Tibial nerve (tissue), 4 donors: ENCODE measurements at regions not wholly inside any gene's neighbourhood (a gene's known extent, or its start where the extent isn't known, plus 50 kb on each side); places are given as distances from the start of the nearest gene placed in this dataset.

Source experiments
- DNase-seq, 2 donors: peaks; one replicate each; pipeline ENCODE4 v3.0.0-alpha.2; 2019; ENCODE audit warnings: low spot score in 2 of 2
- H3K27ac ChIP-seq, 4 donors: fragments of 200-600 bp; sonication (generic) in 3 of 4; one replicate each; pipeline ENCODE4 v1.5.1; 2017 to 2019; ENCODE audit warnings: mild to moderate bottlenecking in 1 of 4
- H3K27me3 ChIP-seq, 2 donors: fragments of 200-600 bp; sonication (generic) in 1 of 2; one replicate each; pipeline versions ENCODE4 v1.5.1 to v1.6.0; 2017 to 2019
- H3K36me3 ChIP-seq, 3 donors: fragments of 200-600 bp; sonication (generic); one replicate each; pipeline ENCODE4 v1.5.1; 2018 to 2019
- H3K4me1 ChIP-seq, 4 donors: fragments of 200-600 bp; sonication (generic) in 3 of 4; one replicate each; pipeline ENCODE4 v1.5.1; 2017 to 2019
- H3K4me3 ChIP-seq, 4 donors: fragments of 200-600 bp; sonication (generic) in 3 of 4; one replicate each; pipeline ENCODE4 v1.5.1; 2017 to 2019; ENCODE audit warnings: mild to moderate bottlenecking in 1 of 4, moderate library complexity in 1 of 4
- H3K9me3 ChIP-seq, 4 donors: fragments of 200-600 bp; sonication (generic) in 3 of 4; one replicate each; pipeline ENCODE4 v1.5.1; 2017 to 2019
- CTCF ChIP-seq, 5 experiments: fragments of 200-600 bp in 3 of 5; fragments of 450-650 bp in 2 of 5; sonication (generic) in 3 of 5; IDR thresholded peaks; one replicate each; pipeline ENCODE4 v1.5.1; 2016 to 2019; ENCODE audit warnings: antibody characterized with exemption in 5 of 5, mild to moderate bottlenecking in 3 of 5, moderate library complexity in 2 of 5
- EP300 ChIP-seq, 2 donors: sonication (generic); formaldehyde crosslinking; IDR thresholded peaks; one replicate each; pipeline ENCODE4 v1.6.1; 2017; ENCODE audit warnings: antibody characterized with exemption in 2 of 2, mild to moderate bottlenecking in 1 of 2
- POLR2A ChIP-seq, 2 donors: fragments of 450-650 bp; IDR thresholded peaks; one replicate each; pipeline ENCODE4 v1.6.1; 2017; ENCODE audit warnings: antibody characterized with exemption in 2 of 2, mild to moderate bottlenecking in 2 of 2, moderate library complexity in 2 of 2
- WGBS, 2 donors: methylation state at CpG; one replicate each; pipeline ENCODE4 v1.1.5; 2018; 5-methylcytosine and 5-hydroxymethylcytosine counted together

DNA sequence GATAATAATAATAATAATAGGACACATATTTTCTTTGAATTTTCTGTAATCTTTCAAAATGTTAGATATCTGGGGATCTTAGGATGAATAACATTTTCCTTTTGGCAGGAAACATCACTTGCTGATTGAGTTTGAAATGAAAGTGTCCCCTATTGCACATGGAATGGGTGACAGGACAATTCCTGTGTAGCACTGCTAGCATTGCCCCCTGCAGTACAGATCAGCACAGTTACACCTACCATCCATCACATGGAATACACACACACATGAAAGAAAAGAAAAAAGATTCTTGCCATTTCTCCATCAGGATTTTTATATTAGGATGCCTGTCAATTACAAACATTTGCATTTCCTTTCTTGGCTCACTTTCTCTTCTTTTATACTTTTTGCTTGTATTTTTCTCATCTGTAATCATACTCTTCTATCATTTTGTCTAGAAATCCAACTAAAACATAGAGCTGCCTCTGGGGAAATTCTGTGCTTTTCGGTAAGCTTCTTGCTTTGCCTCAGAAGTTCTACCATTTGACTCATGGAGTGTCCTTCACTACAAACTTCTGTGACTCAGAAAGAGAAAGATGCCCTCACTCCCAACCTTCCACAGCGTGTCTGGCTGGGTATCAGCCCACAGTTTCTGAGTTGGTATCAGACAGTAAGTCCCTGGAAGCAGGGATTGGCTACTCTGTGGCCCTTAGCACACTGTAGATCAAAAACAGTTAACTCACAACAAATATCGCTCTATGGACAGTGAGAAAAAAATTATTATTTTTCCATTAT, 641.2 kb downstream of the PTPRC start:
- Histone ChIP-seq H3K4me1 (no peaks in the 10 kb centered on the region), H3K9me3 (no peaks in the 10 kb centered on the region), H3K27ac (no peak overlapping the region), H3K4me3 (no peak overlapping the region), H3K27me3 (no peaks in the 10 kb centered on the region), H3K36me3 (no peaks in the 10 kb centered on the region)
- 80 to 87% methylated on average over 3 of the region's 3 CpGs for WGBS, 2 donors
- TF ChIP-seq POLR2A (IDR thresholded peaks at IDR 0.05) (no peak), EP300 (IDR thresholded peaks at IDR 0.05) (no peak), CTCF (IDR thresholded peaks at IDR 0.05) (no peak)
- DNase-seq, result no peak

GRCh38 chr1:199282751-199283305, 644.0 kb downstream of the PTPRC start:
- no peak for DNase-seq
- Histone ChIP-seq H3K9me3 (no peaks in the 10 kb centered on the region), H3K27ac (no peak overlapping the region), H3K4me3 (no peak overlapping the region), H3K4me1 (no peaks in the 10 kb centered on the region), H3K36me3 (no peaks in the 10 kb centered on the region), H3K27me3 (no peaks in the 10 kb centered on the region)
- WGBS, 2 donors, result 81 to 86% methylated on average over 3 of the region's 3 CpGs
- TF ChIP-seq POLR2A (IDR thresholded peaks at IDR 0.05) (no peak), EP300 (IDR thresholded peaks at IDR 0.05) (no peak), CTCF (IDR thresholded peaks at IDR 0.05) (no peak)

DNA sequence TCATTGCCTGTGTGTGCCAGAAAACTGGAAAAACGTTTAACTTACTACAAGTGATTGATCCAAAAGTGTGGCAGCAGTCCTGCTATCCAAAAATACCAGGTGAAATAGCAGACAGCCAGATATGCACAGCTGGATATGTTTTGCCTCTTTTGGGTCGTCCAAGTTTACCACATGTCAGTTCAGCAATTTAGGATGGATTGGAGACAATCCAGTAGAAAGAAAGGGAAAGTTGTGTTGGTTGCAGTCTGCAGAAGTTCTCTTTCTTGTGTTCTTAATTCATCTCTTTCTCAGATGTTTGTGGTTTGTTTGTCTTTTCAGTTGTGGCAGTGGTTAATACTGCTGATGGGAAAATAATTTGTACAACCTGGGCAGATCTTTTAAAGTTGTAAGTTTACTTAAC, 645.0 kb downstream of the PTPRC start:
- Histone ChIP-seq H3K4me1 (no peaks in the 10 kb centered on the region), H3K27me3 (no peaks in the 10 kb centered on the region), H3K4me3 (no peak overlapping the region), H3K27ac (no peak overlapping the region), H3K36me3 (no peaks in the 10 kb centered on the region), H3K9me3 (no peaks in the 10 kb centered on the region)
- 21 to 35% methylated on average over 2 of the region's 2 CpGs for WGBS, 2 donors
- TF ChIP-seq EP300 (IDR thresholded peaks at IDR 0.05) (no peak), CTCF (IDR thresholded peaks at IDR 0.05) (no peak)
- DNase-seq, result no peak

- H3K27me3 ChIP-seq, result no peaks in the 10 kb centered on the region
- TF ChIP-seq EP300 (IDR thresholded peaks at IDR 0.05), result no peak
- DNase-seq, result no peak
- WGBS, 2 donors, result 89 to 92% methylated on average over 1 of the region's 1 CpG
- H3K4me1 ChIP-seq, result peaks cover 0 to 3% (median 0%) of the 10 kb centered on the region in 4 donors
- no peak overlapping the region for H3K27ac ChIP-seq
- H3K4me3 ChIP-seq, result no peak overlapping the region
- H3K9me3 ChIP-seq, result no peaks in the 10 kb centered on the region
- H3K36me3 ChIP-seq, result no peaks in the 10 kb centered on the region
These were observed 648.4 kb downstream of the PTPRC start for GRCh38 chr1:199287206-199287605.

DNA sequence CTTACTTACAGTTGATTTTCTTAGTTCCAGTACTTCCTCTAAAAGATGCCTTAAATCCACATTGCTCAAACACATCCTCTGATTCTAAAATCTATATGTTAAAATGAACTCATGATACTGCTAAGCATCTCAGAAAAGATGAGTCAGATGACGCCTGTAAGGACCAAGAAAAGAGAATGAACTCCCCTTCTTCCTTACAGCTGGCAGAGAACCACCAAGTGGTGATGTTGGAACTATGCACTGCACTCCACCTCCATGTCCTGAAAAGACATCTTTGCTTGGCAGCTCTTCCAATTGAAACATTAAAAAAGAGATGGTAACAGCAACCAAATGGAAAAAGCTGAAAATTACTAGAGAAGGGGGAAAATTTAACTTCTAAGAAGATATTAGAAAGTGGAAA, 648.8 kb downstream of the PTPRC start:
- no peaks in the 10 kb centered on the region for H3K9me3 ChIP-seq
- H3K27me3 ChIP-seq, result no peaks in the 10 kb centered on the region
- TF ChIP-seq EP300 (IDR thresholded peaks at IDR 0.05) (no peak), POLR2A (IDR thresholded peaks at IDR 0.05) (no peak), CTCF (IDR thresholded peaks at IDR 0.05) (no peak)
- no peak for DNase-seq
- 68 to 70% methylated on average over 1 of the region's 1 CpG for WGBS, 2 donors
- H3K4me1 ChIP-seq, result peaks cover 0 to 3% (median 0%) of the 10 kb centered on the region in 4 donors
- no peaks in the 10 kb centered on the region for H3K36me3 ChIP-seq
- H3K4me3 ChIP-seq, result no peak overlapping the region
- no peak overlapping the region for H3K27ac ChIP-seq
